Tibial nerve (tissue), 4 donors: ENCODE measurements at regions not wholly inside any gene's neighbourhood (a gene's known extent, or its start where the extent isn't known, plus 50 kb on each side); places are given as distances from the start of the nearest gene placed in this dataset.

Source experiments
- DNase-seq, 2 donors: peaks; one replicate each; pipeline ENCODE4 v3.0.0-alpha.2; 2019; ENCODE audit warnings: low spot score in 2 of 2
- H3K27ac ChIP-seq, 4 donors: fragments of 200-600 bp; sonication (generic) in 3 of 4; one replicate each; pipeline ENCODE4 v1.5.1; 2017 to 2019; ENCODE audit warnings: mild to moderate bottlenecking in 1 of 4
- H3K27me3 ChIP-seq, 2 donors: fragments of 200-600 bp; sonication (generic) in 1 of 2; one replicate each; pipeline versions ENCODE4 v1.5.1 to v1.6.0; 2017 to 2019
- H3K36me3 ChIP-seq, 3 donors: fragments of 200-600 bp; sonication (generic); one replicate each; pipeline ENCODE4 v1.5.1; 2018 to 2019
- H3K4me1 ChIP-seq, 4 donors: fragments of 200-600 bp; sonication (generic) in 3 of 4; one replicate each; pipeline ENCODE4 v1.5.1; 2017 to 2019
- H3K4me3 ChIP-seq, 4 donors: fragments of 200-600 bp; sonication (generic) in 3 of 4; one replicate each; pipeline ENCODE4 v1.5.1; 2017 to 2019; ENCODE audit warnings: mild to moderate bottlenecking in 1 of 4, moderate library complexity in 1 of 4
- H3K9me3 ChIP-seq, 4 donors: fragments of 200-600 bp; sonication (generic) in 3 of 4; one replicate each; pipeline ENCODE4 v1.5.1; 2017 to 2019
- CTCF ChIP-seq, 5 experiments: fragments of 200-600 bp in 3 of 5; fragments of 450-650 bp in 2 of 5; sonication (generic) in 3 of 5; IDR thresholded peaks; one replicate each; pipeline ENCODE4 v1.5.1; 2016 to 2019; ENCODE audit warnings: antibody characterized with exemption in 5 of 5, mild to moderate bottlenecking in 3 of 5, moderate library complexity in 2 of 5
- EP300 ChIP-seq, 2 donors: sonication (generic); formaldehyde crosslinking; IDR thresholded peaks; one replicate each; pipeline ENCODE4 v1.6.1; 2017; ENCODE audit warnings: antibody characterized with exemption in 2 of 2, mild to moderate bottlenecking in 1 of 2
- POLR2A ChIP-seq, 2 donors: fragments of 450-650 bp; IDR thresholded peaks; one replicate each; pipeline ENCODE4 v1.6.1; 2017; ENCODE audit warnings: antibody characterized with exemption in 2 of 2, mild to moderate bottlenecking in 2 of 2, moderate library complexity in 2 of 2
- WGBS, 2 donors: methylation state at CpG; one replicate each; pipeline ENCODE4 v1.1.5; 2018; 5-methylcytosine and 5-hydroxymethylcytosine counted together

DNA sequence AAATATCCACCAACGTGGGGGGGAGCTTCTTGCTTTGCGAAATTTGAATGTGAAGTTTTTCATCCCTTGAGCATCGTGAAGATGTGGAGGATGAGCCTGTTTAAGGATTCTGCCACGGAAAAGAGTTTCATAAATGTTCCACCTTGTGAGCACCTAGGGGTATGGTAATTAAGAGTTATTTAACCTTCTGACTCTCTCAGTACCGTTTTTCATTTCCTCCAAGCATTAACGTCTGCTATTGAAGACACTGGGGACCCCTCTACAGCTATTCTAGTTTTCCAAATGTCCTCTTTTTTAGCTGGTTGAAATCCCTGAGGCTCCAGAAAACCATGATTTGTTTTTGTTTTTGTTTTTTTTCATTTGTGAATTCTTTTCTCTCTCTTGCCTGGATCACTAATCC lies 79.1 kb upstream of the GALNT2 start:
- 57 to 74% methylated on average over 6 of the region's 6 CpGs for WGBS, 2 donors
- DNase-seq = no peak
- H3K27me3 ChIP-seq = no peaks in the 10 kb centered on the region
- H3K4me1 ChIP-seq = no peaks in the 10 kb centered on the region
- no peak for TF ChIP-seq POLR2A (IDR thresholded peaks at IDR 0.05)
- no peak for TF ChIP-seq EP300 (IDR thresholded peaks at IDR 0.05)
- no peak for TF ChIP-seq CTCF (IDR thresholded peaks at IDR 0.05)
- H3K4me3 ChIP-seq = no peak overlapping the region
- H3K9me3 ChIP-seq = no peaks in the 10 kb centered on the region
- no peak overlapping the region for H3K27ac ChIP-seq
- H3K36me3 ChIP-seq = no peaks in the 10 kb centered on the region

DNA sequence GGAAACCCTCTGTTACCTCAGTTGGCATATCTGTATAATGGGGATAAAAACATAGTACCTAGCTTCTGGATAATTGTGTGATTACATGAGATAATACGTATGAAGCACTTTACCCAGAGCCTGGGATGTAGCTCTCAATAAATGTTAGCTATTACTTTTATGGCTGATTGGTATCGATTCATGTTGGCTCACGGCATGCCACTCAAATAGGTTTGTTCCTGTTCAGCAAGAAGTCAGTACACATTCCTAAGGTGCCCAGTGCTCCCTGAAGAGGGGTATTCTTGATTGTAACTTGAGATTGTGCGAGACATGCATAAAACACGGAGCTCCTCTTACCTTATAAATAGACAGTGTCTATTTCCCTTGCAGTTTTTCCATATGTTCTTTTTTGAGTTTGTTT lies 78.5 kb upstream of the GALNT2 start:
- DNase-seq = no peak
- WGBS, 2 donors = 87 to 89% methylated on average over 5 of the region's 5 CpGs

DNA sequence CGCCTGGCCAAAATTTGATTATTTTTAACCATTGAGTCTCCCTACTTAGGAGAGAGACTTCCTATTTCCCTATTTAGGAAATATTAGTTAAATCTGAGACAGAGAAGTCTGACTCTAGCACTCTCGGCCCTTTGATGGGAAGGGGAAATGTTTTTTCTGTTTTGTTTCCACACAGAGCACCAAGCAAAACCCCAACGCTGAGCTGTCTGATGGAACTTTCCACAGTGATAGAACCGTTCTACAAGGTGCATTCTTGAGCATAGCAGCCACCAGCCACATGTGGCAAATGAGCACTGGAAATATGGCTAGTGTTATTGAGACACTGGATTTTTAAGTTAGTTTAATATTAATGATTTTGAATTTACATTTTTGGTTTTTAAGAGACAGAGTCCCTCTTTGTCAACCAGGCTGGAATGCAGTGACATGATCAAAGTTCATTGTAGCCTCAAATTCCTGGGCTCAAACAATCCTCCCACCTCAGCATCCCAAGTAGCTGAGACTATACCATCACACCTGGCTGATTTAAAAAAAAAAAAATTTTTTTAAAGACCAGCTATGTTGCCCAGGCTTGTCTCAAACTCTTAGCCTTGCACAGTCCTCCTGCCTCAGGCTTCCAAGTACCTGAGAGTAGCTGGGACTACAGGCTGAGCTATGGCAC lies 77.3 kb upstream of the GALNT2 start:
- H3K4me3 ChIP-seq = no peak overlapping the region
- no peaks in the 10 kb centered on the region for H3K9me3 ChIP-seq
- TF ChIP-seq CTCF (IDR thresholded peaks at IDR 0.05) (no peak), POLR2A (IDR thresholded peaks at IDR 0.05) (no peak), EP300 (IDR thresholded peaks at IDR 0.05) (no peak)
- no peaks in the 10 kb centered on the region for H3K4me1 ChIP-seq
- H3K27ac ChIP-seq = no peak overlapping the region
- no peaks in the 10 kb centered on the region for H3K36me3 ChIP-seq
- DNase-seq = no peak
- 66 to 80% methylated on average over 4 of the region's 4 CpGs for WGBS, 2 donors
- H3K27me3 ChIP-seq = no peaks in the 10 kb centered on the region

More for the DNA sequence above, 78.5 kb upstream of the GALNT2 start:
- TF ChIP-seq EP300 (IDR thresholded peaks at IDR 0.05) (no peak), CTCF (IDR thresholded peaks at IDR 0.05) (no peak), POLR2A (IDR thresholded peaks at IDR 0.05) (no peak)
- no peak overlapping the region for H3K4me3 ChIP-seq
- no peaks in the 10 kb centered on the region for H3K27me3 ChIP-seq
- no peaks in the 10 kb centered on the region for H3K4me1 ChIP-seq
- no peak overlapping the region for H3K27ac ChIP-seq
- H3K9me3 ChIP-seq = no peaks in the 10 kb centered on the region
- H3K36me3 ChIP-seq = no peaks in the 10 kb centered on the region

GRCh38 chr1:229990326-229990725 lies 76.7 kb upstream of the GALNT2 start:
- Histone ChIP-seq H3K9me3 (no peaks in the 10 kb centered on the region), H3K27me3 (no peaks in the 10 kb centered on the region), H3K27ac (no peak overlapping the region), H3K4me1 (no peaks in the 10 kb centered on the region), H3K4me3 (no peak overlapping the region), H3K36me3 (no peaks in the 10 kb centered on the region)
- DNase-seq = no peak
- 83 to 90% methylated on average over 8 of the region's 8 CpGs for WGBS, 2 donors
- TF ChIP-seq POLR2A (IDR thresholded peaks at IDR 0.05) (no peak), EP300 (IDR thresholded peaks at IDR 0.05) (no peak), CTCF (IDR thresholded peaks at IDR 0.05) (no peak)

GRCh38 chr1:229991104-229991513 lies 75.9 kb upstream of the GALNT2 start:
- Histone ChIP-seq H3K4me1 (no peaks in the 10 kb centered on the region), H3K4me3 (no peak overlapping the region), H3K36me3 (no peaks in the 10 kb centered on the region), H3K27me3 (no peaks in the 10 kb centered on the region), H3K9me3 (no peaks in the 10 kb centered on the region), H3K27ac (no peak overlapping the region)
- no peak for TF ChIP-seq CTCF (IDR thresholded peaks at IDR 0.05)
- no peak for TF ChIP-seq EP300 (IDR thresholded peaks at IDR 0.05)
- no peak for TF ChIP-seq POLR2A (IDR thresholded peaks at IDR 0.05)
- 55 to 61% methylated on average over 8 of the region's 8 CpGs for WGBS, 2 donors
- no peak for DNase-seq
